OCI-LY1 (cell line): ENCODE measurements at regions not wholly inside any gene's neighbourhood (a gene's known extent, or its start where the extent isn't known, plus 50 kb on each side); places are given as distances from the start of the nearest gene placed in this dataset.

Experiments used
- H2AFZ ChIP-seq: fragments of 200-600 bp; sonication (generic), shearing (Covaris generic); 2 replicates; pipeline ENCODE4 v1.6.0; 2014; ENCODE audit warnings: antibody characterized with exemption, mild to moderate bottlenecking, low read length
- H3F3A ChIP-seq: fragments of 200-600 bp; sonication (generic), shearing (Covaris generic); 2 replicates; pipeline ENCODE4 v1.6.0; 2014; ENCODE audit warnings: mild to moderate bottlenecking, antibody characterized with exemption, low read length, moderate library complexity; ENCODE audit not compliant: insufficient read depth
- H3K27ac ChIP-seq: fragments of 200-600 bp; sonication (generic); 2 replicates; pipeline ENCODE4 v1.5.1; 2014; ENCODE audit warnings: low read length, mixed run types, mild to moderate bottlenecking, low read depth; ENCODE audit not compliant: poor library complexity, severe bottlenecking
- H3K27me3 ChIP-seq: fragments of 200-600 bp; sonication (generic); 2 replicates; pipeline ENCODE4 v1.6.0; 2014; ENCODE audit warnings: antibody characterized with exemption, mild to moderate bottlenecking, low read length, moderate library complexity; ENCODE audit not compliant: insufficient read depth
- H3K36me3 ChIP-seq: fragments of 200-600 bp; sonication (generic); 2 replicates; pipeline ENCODE4 v1.6.1; 2014; ENCODE audit warnings: mild to moderate bottlenecking, antibody characterized with exemption, low read length, moderate library complexity, mixed read lengths; ENCODE audit not compliant: insufficient read depth
- H3K4me1 ChIP-seq: fragments of 200-600 bp; sonication (generic); 2 replicates; pipeline ENCODE4 v1.5.1; 2014; ENCODE audit warnings: mild to moderate bottlenecking, low read length, moderate library complexity; ENCODE audit not compliant: insufficient read depth, severe bottlenecking
- H3K4me2 ChIP-seq: fragments of 200-600 bp; sonication (generic), shearing (Covaris generic); 2 replicates; pipeline ENCODE4 v1.6.1; 2014; ENCODE audit warnings: low read length
- H3K4me3 ChIP-seq: fragments of 200-600 bp; sonication (generic); 2 replicates; pipeline ENCODE4 v1.5.1; 2014; ENCODE audit warnings: low read length, low read depth, mild to moderate bottlenecking, mixed read lengths; ENCODE audit not compliant: poor library complexity, severe bottlenecking
- H3K79me2 ChIP-seq: fragments of 200-600 bp; shearing (Covaris generic); 2 replicates; pipeline ENCODE4 v1.6.1; 2016; ENCODE audit warnings: mixed run types, low read length, mixed read lengths; ENCODE audit not compliant: insufficient read depth
- H3K9ac ChIP-seq: fragments of 200-600 bp; sonication (generic), shearing (Covaris generic); 2 replicates; pipeline ENCODE4 v1.6.1; 2014; ENCODE audit warnings: mild to moderate bottlenecking, low read length, mixed read lengths
- H3K9me2 ChIP-seq: fragments of 200-600 bp; sonication (generic), shearing (Covaris generic); 2 replicates; pipeline ENCODE4 v1.6.1; 2014; ENCODE audit warnings: low read depth, mild to moderate bottlenecking, low read length, mixed read lengths
- H3K9me3 ChIP-seq: fragments of 200-600 bp; shearing (Covaris generic); 2 replicates; pipeline ENCODE4 v1.6.1; 2014; ENCODE audit warnings: low read length, mixed read lengths
- H4K20me1 ChIP-seq: fragments of 200-600 bp; sonication (generic), shearing (Covaris generic); 2 replicates; pipeline ENCODE4 v1.6.0; 2016; ENCODE audit warnings: mild to moderate bottlenecking, low read length; ENCODE audit not compliant: insufficient read depth
- EZH2 ChIP-seq: fragments of 200-600 bp; sonication (generic), shearing (Covaris generic); IDR thresholded peaks from 2 replicates; pipeline ENCODE4 v1.8.0; 2017; ENCODE audit warnings: borderline replicate concordance, mixed run types, mild to moderate bottlenecking, antibody characterized with exemption, low read length, moderate library complexity, mixed read lengths
- TF ChIP-seq, protein P1 (sequence below): fragments of 200-600 bp; sonication (generic), shearing (Covaris generic); IDR thresholded peaks from 2 replicates; pipeline ENCODE4 v1.5.1; 2017; ENCODE audit warnings: mild to moderate bottlenecking, antibody characterized with exemption, low read length, moderate library complexity, mixed read lengths

DNA sequence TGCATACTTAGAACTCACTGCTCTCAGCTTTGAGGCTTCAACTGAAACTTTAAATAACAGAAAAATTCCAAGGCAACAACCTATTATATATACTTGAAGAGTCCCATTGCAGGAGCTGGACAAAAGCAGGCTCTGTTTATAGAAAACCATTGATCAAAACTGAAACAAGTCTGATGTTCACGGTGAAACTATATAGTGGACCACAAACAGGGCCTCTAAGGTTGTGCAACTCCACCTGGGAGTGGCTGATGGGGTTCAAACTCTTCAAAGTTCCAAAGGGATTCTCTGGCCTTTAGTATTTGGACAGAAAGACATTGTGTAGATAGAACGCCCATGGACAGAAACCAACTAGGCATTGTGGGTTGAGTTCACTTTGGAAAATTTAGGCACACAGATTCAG lies 140.3 kb downstream of the ZC3H11B start:
- Histone ChIP-seq H3K79me2 (no peaks in the 10 kb centered on the region), H3K27me3 (no peaks in the 10 kb centered on the region)
- no peak for TF ChIP-seq EZH2
- TF ChIP-seq, protein P1, sequence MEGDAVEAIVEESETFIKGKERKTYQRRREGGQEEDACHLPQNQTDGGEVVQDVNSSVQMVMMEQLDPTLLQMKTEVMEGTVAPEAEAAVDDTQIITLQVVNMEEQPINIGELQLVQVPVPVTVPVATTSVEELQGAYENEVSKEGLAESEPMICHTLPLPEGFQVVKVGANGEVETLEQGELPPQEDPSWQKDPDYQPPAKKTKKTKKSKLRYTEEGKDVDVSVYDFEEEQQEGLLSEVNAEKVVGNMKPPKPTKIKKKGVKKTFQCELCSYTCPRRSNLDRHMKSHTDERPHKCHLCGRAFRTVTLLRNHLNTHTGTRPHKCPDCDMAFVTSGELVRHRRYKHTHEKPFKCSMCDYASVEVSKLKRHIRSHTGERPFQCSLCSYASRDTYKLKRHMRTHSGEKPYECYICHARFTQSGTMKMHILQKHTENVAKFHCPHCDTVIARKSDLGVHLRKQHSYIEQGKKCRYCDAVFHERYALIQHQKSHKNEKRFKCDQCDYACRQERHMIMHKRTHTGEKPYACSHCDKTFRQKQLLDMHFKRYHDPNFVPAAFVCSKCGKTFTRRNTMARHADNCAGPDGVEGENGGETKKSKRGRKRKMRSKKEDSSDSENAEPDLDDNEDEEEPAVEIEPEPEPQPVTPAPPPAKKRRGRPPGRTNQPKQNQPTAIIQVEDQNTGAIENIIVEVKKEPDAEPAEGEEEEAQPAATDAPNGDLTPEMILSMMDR, result no peak

DNA sequence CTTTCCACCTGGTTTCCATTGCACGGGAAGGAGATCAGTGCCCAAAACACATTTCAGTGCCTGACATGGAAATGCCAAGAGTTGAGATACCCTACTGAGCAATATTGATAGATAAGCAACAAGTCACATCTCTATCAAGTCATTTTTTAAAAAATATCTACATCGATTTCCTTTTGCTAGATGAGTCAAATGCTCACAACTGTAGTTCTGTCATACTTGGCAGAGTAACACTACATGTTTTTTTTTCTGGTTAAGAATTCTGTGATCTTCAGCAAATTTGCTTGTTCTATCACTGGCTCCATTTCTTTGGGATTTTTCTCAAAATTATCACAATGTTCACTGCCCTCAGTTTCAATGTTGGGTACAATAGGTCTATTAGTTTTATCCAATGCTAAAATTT lies 145.4 kb downstream of the ZC3H11B start:
- Histone ChIP-seq H3K4me3 (no peak overlapping the region), H3K27ac (no peak overlapping the region), H4K20me1 (no peaks in the 10 kb centered on the region), H3K9me2 (no peaks in the 10 kb centered on the region), H3K4me1 (no peaks in the 10 kb centered on the region), H3K9me3 (no peaks in the 10 kb centered on the region), H3K4me2 (no peak overlapping the region), H3K9ac (no peak overlapping the region), H3K36me3 (no peaks in the 10 kb centered on the region), H3K27me3 (no peaks in the 10 kb centered on the region), H3F3A (no peaks in the 10 kb centered on the region), H2AFZ (no peak overlapping the region), H3K79me2 (no peaks in the 10 kb centered on the region)
- TF ChIP-seq, protein P1, result no peak
- TF ChIP-seq EZH2, result no peak

More for the DNA sequence above, 140.3 kb downstream of the ZC3H11B start:
- H3K4me3 ChIP-seq, result no peak overlapping the region
- H3K36me3 ChIP-seq, result no peaks in the 10 kb centered on the region
- no peak overlapping the region for H3K9ac ChIP-seq
- H3K4me1 ChIP-seq, result no peaks in the 10 kb centered on the region
- no peaks in the 10 kb centered on the region for H3K9me2 ChIP-seq
- H3K4me2 ChIP-seq, result no peak overlapping the region
- H2AFZ ChIP-seq, result no peak overlapping the region
- no peaks in the 10 kb centered on the region for H3K9me3 ChIP-seq
- no peaks in the 10 kb centered on the region for H4K20me1 ChIP-seq
- no peaks in the 10 kb centered on the region for H3F3A ChIP-seq
- H3K27ac ChIP-seq, result no peak overlapping the region

DNA sequence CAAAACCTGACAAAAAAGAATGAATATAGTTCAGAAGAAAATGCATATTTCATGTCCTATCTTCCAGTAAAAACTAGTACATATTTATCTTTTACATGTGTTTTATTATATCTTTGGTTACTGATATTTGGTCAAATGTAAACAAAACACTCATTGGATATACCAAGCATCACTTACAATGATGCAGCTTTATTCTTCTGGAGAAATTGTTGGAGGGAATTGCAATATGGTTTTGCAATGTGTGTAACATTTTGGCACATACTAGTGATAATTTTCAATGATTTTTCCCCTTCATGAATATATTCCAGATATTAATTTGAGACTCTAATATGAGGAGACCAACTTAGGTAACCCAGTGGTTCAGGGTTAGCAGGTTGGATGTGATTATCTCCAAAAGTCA lies 146.1 kb downstream of the ZC3H11B start:
- Histone ChIP-seq H3K27me3 (no peaks in the 10 kb centered on the region), H3K27ac (no peak overlapping the region), H3K9me3 (no peaks in the 10 kb centered on the region), H4K20me1 (no peaks in the 10 kb centered on the region), H3K36me3 (no peaks in the 10 kb centered on the region), H3K79me2 (no peaks in the 10 kb centered on the region), H2AFZ (no peak overlapping the region), H3K4me1 (no peaks in the 10 kb centered on the region), H3K4me3 (no peak overlapping the region), H3K4me2 (no peak overlapping the region), H3F3A (no peaks in the 10 kb centered on the region), H3K9me2 (no peaks in the 10 kb centered on the region), H3K9ac (no peak overlapping the region)
- no peak for TF ChIP-seq EZH2
- TF ChIP-seq, protein P1, result no peak
